GM19351 (cell line): ENCODE measurements at regions not wholly inside any gene's neighbourhood (a gene's known extent, or its start where the extent isn't known, plus 50 kb on each side); places are given as distances from the start of the nearest gene placed in this dataset.
"Not testable (repeated sequence)": the region's sequence is repeated elsewhere in the genome, so short reads cannot be mapped to it uniquely, and the experiment has no call there.

ENCODE experiments used
- ATAC-seq: cut with Tn5 transposase; IDR thresholded peaks from one replicate; pipeline ENCODE4 v1.9.1; 2021; ENCODE audit warnings: mild to moderate bottlenecking, moderate library complexity; ENCODE audit not compliant: unreplicated experiment

GRCh38 chr12:90237841-90238240 lies 529.2 kb upstream of the ATP2B1 start:
- ATAC-seq = no peak

GRCh38 chr12:90235642-90236041 lies 527.0 kb upstream of the ATP2B1 start:
- no peak for ATAC-seq

DNA sequence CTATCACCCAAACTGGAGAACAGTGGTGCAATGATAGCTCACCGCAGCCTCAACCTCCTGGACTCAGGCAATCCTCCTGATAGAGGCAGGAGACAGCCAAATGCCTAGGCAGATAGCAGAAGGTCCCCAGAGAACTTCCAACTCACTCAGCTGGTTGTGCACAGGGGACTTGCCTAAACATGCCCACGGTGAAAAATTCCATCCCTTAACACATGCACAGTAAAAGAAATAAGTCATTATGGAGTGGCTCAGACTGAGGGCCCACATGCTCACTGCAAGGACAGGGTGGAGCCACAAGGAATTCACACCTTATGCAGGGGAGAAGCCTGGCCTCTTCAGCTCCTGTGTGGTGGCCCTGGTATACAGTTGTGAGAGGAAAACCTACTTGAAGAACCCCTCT lies 525.8 kb upstream of the ATP2B1 start:
- no peak for ATAC-seq

DNA sequence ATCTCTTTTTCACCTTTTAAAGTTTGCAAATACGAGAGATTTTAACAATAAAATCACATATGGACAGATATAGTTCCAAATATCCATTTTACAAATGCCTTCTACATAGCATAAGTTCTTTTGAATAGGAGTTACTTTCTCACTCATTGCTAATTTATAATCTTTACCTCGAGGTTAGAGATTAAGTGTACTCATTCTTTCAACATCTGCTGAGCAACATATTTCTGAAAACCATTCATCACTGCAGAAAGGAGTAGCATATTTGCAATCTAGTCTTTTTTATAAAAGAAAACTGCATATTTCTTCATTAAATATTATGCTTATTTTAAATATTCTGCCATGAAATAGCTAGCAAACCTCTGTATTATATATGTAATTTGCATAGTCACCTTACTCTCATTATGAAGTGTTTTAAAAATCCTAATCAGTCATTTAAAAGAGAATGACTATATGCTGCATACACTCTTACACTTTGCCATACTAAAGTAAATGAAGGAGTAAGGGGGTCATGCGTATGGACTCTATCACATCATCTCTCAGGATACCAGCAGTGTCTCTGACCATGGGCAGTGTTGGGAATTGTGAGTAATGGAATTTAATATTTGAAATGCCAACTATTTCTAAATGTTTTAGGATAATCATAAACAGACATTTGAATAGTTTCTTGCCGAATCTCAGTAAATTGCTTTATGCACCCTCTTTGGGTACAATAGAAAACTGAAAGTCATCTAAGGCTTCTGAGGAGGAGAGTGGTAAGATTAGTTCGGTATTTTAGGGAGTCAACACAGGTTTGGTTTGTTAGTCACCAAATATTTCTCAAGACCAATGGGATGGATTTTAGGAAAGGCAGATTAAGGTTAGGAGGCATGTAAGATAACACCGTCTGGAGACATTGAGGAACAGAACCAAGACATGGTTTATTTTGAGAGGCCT lies 524.8 kb upstream of the ATP2B1 start:
- ATAC-seq = no peak

DNA sequence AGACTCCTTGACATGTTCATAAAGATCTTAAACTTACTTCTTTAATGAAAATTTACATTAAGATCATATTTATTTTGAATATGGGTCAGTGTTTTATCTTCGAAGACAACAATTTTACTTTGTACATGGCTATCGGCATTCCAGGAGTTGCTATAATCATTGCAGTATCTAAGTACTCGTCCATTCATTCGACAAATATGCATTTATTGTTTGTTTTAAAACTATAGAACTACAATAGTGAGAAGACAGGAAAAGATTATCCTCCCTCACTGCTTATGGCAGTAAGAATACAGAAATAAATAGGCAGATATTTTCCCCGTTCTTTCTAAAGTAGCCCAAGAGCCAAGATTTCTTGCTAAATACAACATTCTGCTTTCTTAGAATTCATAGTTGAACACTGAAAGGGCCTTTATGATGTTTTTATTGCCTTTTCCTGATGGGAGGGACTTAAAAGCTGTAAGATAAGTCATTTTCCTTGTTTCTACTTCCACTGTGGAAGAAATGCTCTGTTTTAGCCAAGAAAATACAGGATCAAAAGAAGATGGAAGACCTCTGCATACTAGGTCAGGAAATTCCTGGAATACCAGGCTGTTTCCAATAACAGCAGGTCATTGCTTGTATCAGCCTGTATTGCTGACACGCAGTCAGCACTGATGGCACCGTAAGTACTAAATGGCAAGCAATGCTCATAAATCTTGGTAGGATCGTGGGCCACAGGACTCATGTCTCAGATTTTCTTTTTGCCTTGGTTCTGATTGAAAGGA lies 521.0 kb upstream of the ATP2B1 start:
- ATAC-seq = no peak

DNA sequence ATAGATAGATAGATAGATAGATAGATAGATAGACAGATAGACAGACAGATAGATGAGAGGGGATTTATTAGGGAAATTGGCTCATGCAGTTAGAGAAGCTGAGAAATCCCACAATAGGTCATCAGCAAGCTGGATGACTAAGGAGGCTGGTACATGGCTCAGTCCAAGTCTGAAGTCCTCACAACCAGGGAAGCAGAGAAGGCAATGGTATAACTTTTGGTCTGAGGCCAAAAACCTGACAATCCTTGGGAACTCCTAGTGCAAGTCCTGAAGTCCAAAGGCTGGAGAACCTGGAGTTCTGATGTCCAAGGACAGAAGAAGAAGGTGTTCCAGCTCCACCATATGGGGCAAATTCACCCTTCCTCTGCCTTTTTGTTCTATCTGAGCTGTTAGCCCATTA lies 517.6 kb upstream of the ATP2B1 start:
- ATAC-seq = no peak

DNA sequence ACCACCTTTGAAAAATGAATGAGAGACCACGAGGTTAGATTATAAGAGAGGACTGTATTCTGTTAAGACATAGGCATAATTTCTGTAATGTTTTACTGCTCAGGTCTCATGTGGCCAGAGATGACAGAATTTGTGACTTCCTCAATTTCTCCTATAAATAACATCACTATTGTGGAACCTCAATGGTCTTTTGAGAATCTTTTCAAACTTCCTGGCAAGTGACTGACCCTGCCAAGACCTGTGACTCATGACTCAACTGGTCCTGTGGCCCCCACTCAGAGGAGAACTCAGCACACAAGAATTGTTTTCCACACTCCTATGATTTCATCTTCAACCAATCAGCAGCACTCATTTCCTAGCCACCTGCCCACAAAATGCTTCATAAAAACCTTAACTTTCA lies 508.2 kb upstream of the ATP2B1 start:
- ATAC-seq = peak; percentile 63

GRCh38 chr12:90216020-90216552 lies 507.4 kb upstream of the ATP2B1 start:
- ATAC-seq = no peak

DNA sequence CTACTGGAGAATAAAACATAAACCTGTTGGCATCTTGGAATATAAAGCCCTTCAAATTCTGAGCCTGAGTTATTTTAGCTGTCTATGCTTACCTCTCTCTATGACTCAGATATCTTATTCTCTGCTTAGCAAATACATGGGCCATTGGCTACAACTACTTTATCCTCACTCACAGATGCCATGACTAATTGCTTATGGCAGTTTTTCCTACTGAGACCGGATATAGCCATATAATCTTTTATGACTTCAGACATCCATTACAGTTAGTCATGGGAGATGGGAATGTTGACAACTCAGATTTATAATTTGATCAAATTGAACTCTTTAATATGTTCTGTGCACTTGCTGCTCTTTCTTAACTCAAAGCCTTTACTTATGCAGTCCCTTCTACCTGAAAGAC lies 502.4 kb upstream of the ATP2B1 start:
- ATAC-seq = no peak

GRCh38 chr12:90209029-90209428 lies 500.4 kb upstream of the ATP2B1 start:
- ATAC-seq = no peak

- not testable (repeated sequence) for ATAC-seq
Observed at GRCh38 chr12:90208379-90208778, 499.7 kb upstream of the ATP2B1 start.

- no peak for ATAC-seq
Observed at GRCh38 chr12:90207799-90208198, 499.2 kb upstream of the ATP2B1 start.

- no peak for ATAC-seq
Observed at GRCh38 chr12:90205165-90205564, 496.5 kb upstream of the ATP2B1 start.

DNA sequence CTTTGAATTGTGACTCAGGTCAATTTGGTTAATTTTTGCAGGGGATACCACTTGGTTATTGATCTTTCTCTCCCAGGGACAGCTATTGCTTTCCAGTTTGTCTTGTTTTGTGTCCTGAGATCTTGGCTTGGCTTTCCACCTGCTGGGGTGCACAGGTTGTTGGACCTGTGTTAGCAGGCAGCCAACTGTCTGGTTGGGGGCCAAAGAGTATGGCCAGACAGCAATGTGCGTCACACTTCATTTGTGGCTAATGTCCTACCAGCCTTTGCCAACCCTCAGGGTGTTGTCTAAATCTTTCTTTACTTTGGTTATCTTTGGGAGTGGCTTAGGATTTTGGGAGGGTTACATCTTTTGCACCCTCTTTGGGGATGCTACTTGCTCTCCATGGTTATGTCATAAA lies 494.9 kb upstream of the ATP2B1 start:
- ATAC-seq = no peak

- no peak for ATAC-seq
Observed at GRCh38 chr12:90199006-90199405, 490.4 kb upstream of the ATP2B1 start.

- no peak for ATAC-seq
Observed at GRCh38 chr12:90193500-90193899, 484.9 kb upstream of the ATP2B1 start.

DNA sequence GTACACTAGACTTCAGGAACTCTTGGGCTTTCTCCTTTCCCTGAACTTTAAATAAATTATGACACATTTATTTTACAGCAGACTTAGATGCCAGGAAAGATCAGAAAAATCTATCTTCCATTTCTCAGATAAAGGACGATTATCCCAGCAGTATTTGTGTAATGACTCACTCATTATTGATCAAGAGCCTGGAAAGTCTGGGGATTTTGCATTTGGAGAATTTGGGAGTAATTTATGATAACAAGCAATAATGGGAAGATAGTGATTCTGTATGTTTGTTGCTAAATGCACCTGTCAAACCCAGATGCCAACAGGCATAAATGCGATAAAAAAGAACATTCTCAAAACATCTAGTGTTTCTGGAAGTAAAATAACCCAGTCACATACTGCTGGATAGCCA lies 480.2 kb upstream of the ATP2B1 start:
- no peak for ATAC-seq

GRCh38 chr12:90183201-90183600 lies 474.6 kb upstream of the ATP2B1 start:
- ATAC-seq = no peak

DNA sequence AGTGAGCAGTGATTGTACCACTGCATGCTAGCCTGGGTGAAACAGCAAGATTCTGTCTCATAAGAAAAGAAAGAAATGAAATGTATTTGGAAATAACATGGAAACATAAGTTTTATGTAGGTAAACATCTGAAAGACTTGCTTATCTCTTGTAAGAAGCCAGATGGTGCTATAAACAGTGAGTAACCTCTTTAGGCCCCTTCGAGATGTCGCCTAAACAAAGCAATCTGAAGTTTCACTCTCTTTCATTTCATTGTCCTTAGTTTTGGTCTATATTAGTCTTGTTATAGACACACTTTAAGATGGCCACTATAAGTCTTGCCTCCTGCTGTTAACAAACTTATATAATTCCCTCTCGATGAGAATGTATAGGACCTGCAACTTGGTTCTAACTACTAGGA lies 472.6 kb upstream of the ATP2B1 start:
- ATAC-seq = no peak

DNA sequence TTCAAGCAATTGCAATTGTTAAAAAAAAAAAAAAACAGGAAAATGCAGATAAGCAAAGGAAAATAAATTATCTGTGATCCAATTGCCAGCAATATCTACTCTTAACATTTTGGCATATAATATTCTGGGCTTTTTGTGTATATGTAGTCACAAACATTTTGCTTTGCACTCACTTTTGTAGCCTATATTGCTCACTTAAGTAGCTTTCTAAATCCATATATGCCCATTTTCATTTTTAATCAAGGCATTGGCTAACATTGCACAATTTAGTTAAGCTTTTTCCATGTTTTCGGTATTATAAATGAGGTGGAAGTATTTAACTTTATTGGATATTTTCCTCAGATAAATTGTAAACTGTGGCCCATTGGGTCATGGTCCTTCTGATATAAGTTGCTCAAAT lies 466.3 kb upstream of the ATP2B1 start:
- ATAC-seq = no peak

- ATAC-seq = peak; percentile 65
Observed at GRCh38 chr12:90174198-90174510, 465.5 kb upstream of the ATP2B1 start.
